Erythroblast (primary cell): ENCODE measurements at regions not wholly inside any gene's neighbourhood (a gene's known extent, or its start where the extent isn't known, plus 50 kb on each side); places are given as distances from the start of the nearest gene placed in this dataset.

Experiments
- GATA1 ChIP-seq: IDR thresholded peaks from 2 replicates; pipeline ENCODE4 v1.6.1; 2011; ENCODE audit warnings: low read depth, mild to moderate bottlenecking, control low read depth, low read length, moderate library complexity
- POLR2A ChIP-seq: IDR thresholded peaks from 2 replicates; pipeline ENCODE4 v1.6.1; 2011; ENCODE audit warnings: mild to moderate bottlenecking, low read length

GRCh38 chr16:51562891-51563290 is 411.8 kb upstream of the SALL1 start:
- no peak for TF ChIP-seq POLR2A
- TF ChIP-seq GATA1: no peak
